Lower leg skin (tissue), 4 donors: ENCODE measurements at regions not wholly inside any gene's neighbourhood (a gene's known extent, or its start where the extent isn't known, plus 50 kb on each side); places are given as distances from the start of the nearest gene placed in this dataset.

ENCODE experiments used
- DNase-seq, 2 donors: peaks; one replicate each; pipeline ENCODE4 v3.0.0-alpha.2; 2019; ENCODE audit warnings: low spot score in 2 of 2
- H3K4me3 ChIP-seq: fragments of 200-600 bp; sonication (generic); 2 replicates; pipeline ENCODE4 v1.5.1; 2017; ENCODE audit warnings: mild to moderate bottlenecking, low read depth; ENCODE audit not compliant: poor library complexity, severe bottlenecking
- POLR2A ChIP-seq, 2 donors: fragments of 450-650 bp; IDR thresholded peaks; one replicate each; pipeline ENCODE4 v1.6.1; 2016 to 2017; ENCODE audit warnings: antibody characterized with exemption in 2 of 2, mild to moderate bottlenecking in 1 of 2, moderate library complexity in 1 of 2
- WGBS, 2 donors: methylation state at CpG; one replicate each; pipeline ENCODE4 v1.1.5; 2018; 5-methylcytosine and 5-hydroxymethylcytosine counted together
- intact Hi-C: fragments of 100-400 bp; cut with DNase I; formaldehyde crosslinking; loops from one replicate; pipeline ENCODE4 v1.15.0; 2023; ENCODE audit warnings: low total_unique reads
- TF ChIP-seq, protein P1 (sequence below), 3 donors: fragments of 450-650 bp; IDR thresholded peaks; one replicate each; pipeline ENCODE4 v1.5.1; 2016; ENCODE audit warnings: antibody characterized with exemption in 3 of 3, mild to moderate bottlenecking in 3 of 3, moderate library complexity in 2 of 3

DNA sequence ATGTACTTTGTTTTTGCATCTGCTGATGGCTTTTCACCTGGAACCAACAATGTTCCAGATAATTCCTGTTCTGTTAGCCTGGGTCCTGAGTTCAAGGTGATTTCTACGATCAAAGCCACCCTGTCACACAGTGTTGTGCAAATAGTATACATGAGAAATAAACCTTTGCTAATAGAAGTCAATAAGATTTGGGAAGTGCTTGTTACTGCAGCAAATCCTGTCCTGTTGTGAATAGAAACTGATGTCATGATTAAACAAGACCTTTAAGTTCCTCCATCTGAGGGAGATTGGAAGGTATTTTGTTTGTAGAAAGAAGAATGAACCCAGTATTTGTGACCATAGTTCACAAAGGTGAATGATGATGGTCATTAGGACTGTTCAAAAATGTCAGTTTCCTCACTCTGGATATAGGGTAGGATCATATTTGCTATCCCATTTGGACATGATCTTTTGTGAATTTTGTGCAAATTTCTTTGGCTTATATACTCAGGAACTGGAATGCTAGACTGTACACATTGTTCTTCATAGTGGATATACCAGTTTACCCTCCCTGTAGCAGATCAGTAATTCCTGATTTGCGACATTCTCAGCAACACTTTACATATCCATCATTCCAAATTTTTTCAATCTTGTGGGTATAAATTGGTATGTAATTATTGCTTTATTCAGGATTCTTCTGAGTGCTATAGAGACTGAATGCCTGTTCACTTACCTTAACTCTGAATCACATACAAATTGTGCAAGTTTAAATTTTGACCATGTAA lies 428.5 kb downstream of the METTL15 start:
- 66 to 83% methylated on average over 2 of the region's 2 CpGs for WGBS, 2 donors
- intact Hi-C loops = no loop called here
- TF ChIP-seq POLR2A (IDR thresholded peaks at IDR 0.05) = no peak
- TF ChIP-seq, protein P1, sequence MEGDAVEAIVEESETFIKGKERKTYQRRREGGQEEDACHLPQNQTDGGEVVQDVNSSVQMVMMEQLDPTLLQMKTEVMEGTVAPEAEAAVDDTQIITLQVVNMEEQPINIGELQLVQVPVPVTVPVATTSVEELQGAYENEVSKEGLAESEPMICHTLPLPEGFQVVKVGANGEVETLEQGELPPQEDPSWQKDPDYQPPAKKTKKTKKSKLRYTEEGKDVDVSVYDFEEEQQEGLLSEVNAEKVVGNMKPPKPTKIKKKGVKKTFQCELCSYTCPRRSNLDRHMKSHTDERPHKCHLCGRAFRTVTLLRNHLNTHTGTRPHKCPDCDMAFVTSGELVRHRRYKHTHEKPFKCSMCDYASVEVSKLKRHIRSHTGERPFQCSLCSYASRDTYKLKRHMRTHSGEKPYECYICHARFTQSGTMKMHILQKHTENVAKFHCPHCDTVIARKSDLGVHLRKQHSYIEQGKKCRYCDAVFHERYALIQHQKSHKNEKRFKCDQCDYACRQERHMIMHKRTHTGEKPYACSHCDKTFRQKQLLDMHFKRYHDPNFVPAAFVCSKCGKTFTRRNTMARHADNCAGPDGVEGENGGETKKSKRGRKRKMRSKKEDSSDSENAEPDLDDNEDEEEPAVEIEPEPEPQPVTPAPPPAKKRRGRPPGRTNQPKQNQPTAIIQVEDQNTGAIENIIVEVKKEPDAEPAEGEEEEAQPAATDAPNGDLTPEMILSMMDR (IDR thresholded peaks at IDR 0.05) = no peak
- DNase-seq = no peak
- H3K4me3 ChIP-seq = no peak overlapping the region

DNA sequence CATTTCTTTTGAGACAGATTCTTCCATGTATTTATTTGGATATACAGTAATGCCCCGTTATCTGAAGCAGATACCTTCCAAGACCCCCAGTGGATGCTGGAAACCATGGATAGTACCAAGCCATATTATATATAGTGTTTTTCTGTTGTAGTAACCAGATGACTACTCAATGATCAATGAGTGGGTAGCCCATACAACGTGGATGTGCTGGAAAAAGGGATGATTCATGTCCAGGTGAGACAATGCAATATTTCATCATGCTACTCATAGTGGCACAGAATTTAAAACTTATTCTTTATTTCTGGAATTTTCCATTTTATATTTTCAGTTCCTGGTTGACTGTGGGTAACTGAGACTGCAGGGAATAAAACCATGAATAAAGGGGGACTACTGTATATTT lies 427.5 kb downstream of the METTL15 start:
- no peak for DNase-seq
- TF ChIP-seq, protein P1 (IDR thresholded peaks at IDR 0.05) = no peak
- TF ChIP-seq POLR2A (IDR thresholded peaks at IDR 0.05) = no peak
- WGBS, 2 donors = 60 to 74% methylated on average over 2 of the region's 2 CpGs
- H3K4me3 ChIP-seq = no peak overlapping the region
- intact Hi-C loops = no loop called here

DNA sequence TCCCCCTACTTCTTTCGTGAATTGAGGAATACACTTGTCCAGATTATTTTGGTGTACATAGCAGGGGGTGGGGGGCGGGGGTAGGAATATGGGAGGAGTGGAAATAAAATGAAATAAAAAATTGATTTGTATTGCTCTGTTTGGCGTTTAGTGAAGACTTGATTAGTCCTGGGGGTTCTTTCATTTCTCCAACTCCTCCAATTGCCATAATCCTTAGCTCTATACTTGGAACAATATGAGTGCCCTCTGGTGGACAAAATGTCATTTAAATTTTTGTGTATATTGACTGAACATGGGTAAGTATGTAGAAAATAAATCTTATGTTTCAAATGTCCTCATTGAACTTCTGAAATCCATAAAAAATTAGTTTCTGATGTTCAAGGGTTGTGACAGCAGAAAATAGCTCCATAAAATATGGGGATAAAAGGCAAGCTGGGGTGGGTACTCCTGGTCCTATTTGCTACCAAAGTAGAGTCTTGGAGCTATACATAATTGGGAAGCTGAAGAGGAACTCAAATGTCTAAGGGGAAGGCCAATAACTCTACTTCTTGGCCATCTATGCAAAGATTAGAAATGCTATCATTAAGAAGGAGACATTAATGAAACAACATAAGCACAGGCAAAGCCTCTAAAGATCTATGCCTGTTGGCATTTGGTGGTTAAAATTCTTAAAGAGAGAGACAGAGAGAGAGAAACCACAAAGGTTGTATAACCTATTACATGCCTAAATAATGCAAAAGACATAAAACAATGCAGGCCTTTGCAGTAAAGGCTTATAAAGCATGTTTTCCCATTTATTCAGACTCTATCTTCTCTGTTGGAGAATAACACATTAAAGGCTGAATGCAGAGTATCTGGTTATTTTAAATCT lies 421.6 kb downstream of the METTL15 start:
- H3K4me3 ChIP-seq = no peak overlapping the region
- intact Hi-C loops = no loop called here
- TF ChIP-seq, protein P1 (IDR thresholded peaks at IDR 0.05) = no peak
- TF ChIP-seq POLR2A (IDR thresholded peaks at IDR 0.05) = no peak
- no peak for DNase-seq
- WGBS, 2 donors = 52 to 54% methylated on average over 3 of the region's 3 CpGs

DNA sequence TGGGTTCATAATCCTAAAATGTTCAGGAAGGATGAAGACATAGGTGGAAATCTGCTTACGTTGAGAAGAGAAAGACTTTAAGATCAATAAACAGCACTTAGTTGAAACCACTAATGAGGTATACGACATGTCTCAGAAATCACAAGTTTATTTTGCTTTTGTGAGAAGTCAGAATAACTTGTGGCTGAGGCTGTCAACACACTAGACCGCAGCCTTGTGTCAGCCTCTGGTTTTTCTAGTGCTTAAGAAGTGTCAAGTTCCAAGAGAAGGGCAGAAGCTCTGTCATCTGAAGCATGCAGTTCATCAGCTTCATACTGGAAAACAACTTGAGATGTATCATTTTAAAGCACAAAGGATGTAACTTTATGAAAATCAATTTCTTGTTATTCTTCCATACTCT lies 420.9 kb downstream of the METTL15 start:
- 73% methylated on average over 3 of the region's 3 CpGs for WGBS, 2 donors
- TF ChIP-seq POLR2A (IDR thresholded peaks at IDR 0.05) = no peak
- TF ChIP-seq, protein P1 (IDR thresholded peaks at IDR 0.05) = no peak
- intact Hi-C loops = no loop called here

DNA sequence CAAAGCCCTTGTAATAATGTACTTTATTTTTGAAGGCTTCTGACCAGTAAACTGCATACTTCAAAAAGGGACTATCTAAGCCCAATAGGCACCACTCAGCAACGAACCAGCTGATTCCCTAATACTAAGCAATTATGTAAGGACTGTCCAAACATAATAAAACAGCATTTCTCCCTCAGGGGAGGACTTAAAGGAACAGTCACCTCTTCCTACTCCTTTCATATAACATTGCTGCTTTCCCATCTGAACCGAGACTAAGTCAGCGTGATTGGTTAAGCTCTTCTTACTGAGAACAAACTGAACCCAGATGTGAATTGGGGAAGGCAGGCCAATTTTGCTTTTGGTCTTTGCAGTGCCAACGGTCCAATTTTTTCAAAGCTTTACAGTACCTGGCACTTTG lies 420.0 kb downstream of the METTL15 start:
- TF ChIP-seq, protein P1 (IDR thresholded peaks at IDR 0.05) = no peak
- no peak for DNase-seq
- 35 to 67% methylated on average over 4 of the region's 4 CpGs for WGBS, 2 donors
- intact Hi-C loops = no loop called here
- no peak overlapping the region for H3K4me3 ChIP-seq

More for the DNA sequence above, 420.9 kb downstream of the METTL15 start:
- no peak overlapping the region for H3K4me3 ChIP-seq
- DNase-seq = no peak
